Transverse colon (tissue), 3 donors: ENCODE measurements at regions not wholly inside any gene's neighbourhood (a gene's known extent, or its start where the extent isn't known, plus 50 kb on each side); places are given as distances from the start of the nearest gene placed in this dataset.

Experiments used
- CTCF ChIP-seq, 5 experiments: fragments of 200-600 bp in 3 of 5; fragments of 450-650 bp in 2 of 5; sonication (generic) in 3 of 5; IDR thresholded peaks; 1 replicate in 2 of 5; 2 replicates in 3 of 5; pipeline ENCODE4 v1.5.1; 2016 to 2017; ENCODE audit warnings: antibody characterized with exemption in 5 of 5, inconsistent platforms in 3 of 5, mild to moderate bottlenecking in 2 of 5, moderate library complexity in 1 of 5
- POLR2A ChIP-seq: fragments of 450-650 bp; IDR thresholded peaks from one replicate; pipeline ENCODE4 v1.6.1; 2016; ENCODE audit warnings: antibody characterized with exemption, mild to moderate bottlenecking, moderate library complexity

GRCh38 chr1:58399176-58399575 is 147.3 kb downstream of the OMA1 start:
- TF ChIP-seq POLR2A = no peak
- TF ChIP-seq CTCF (IDR thresholded peaks at IDR 0.05) = no peak
